Coronary artery (tissue), 2 donors: ENCODE measurements at regions not wholly inside any gene's neighbourhood (a gene's known extent, or its start where the extent isn't known, plus 50 kb on each side); places are given as distances from the start of the nearest gene placed in this dataset.

Experiments used
- DNase-seq: peaks from one replicate; pipeline ENCODE4 v3.0.0-alpha.2; 2017; ENCODE audit warnings: low spot score
- H3K27ac ChIP-seq, 2 donors: fragments of 200-600 bp; sonication (generic); one replicate each; pipeline ENCODE4 v1.5.1; 2016 to 2019
- H3K4me3 ChIP-seq: fragments of 200-600 bp; sonication (generic); 2 replicates; pipeline ENCODE4 v1.5.1; 2016; ENCODE audit warnings: mild to moderate bottlenecking, moderate library complexity
- TF ChIP-seq, protein P1 (sequence below): fragments of 200-600 bp; sonication (generic); IDR thresholded peaks from one replicate; pipeline ENCODE4 v1.5.1; 2019; ENCODE audit warnings: antibody characterized with exemption

DNA sequence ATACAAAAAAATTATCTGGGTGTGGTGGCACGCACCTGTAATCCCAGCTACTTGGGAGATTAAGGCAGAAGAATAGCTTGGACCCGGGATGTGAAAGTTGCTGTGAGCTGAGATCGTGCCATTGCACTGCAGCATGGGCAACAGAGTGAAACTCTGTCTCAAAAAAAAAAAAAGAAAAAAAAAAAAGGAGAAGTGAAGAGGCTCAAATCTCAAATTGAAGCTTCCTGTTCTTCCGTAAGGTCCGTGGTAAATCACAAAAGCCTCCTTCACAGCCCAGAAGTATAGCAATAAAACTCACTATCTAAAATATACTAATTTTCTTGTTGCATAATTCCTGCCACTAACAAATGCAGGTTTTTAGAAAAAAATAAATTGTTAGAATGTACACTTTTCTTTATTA lies 498.2 kb upstream of the BRINP3 start:
- DNase-seq: no peak
- TF ChIP-seq, protein P1, sequence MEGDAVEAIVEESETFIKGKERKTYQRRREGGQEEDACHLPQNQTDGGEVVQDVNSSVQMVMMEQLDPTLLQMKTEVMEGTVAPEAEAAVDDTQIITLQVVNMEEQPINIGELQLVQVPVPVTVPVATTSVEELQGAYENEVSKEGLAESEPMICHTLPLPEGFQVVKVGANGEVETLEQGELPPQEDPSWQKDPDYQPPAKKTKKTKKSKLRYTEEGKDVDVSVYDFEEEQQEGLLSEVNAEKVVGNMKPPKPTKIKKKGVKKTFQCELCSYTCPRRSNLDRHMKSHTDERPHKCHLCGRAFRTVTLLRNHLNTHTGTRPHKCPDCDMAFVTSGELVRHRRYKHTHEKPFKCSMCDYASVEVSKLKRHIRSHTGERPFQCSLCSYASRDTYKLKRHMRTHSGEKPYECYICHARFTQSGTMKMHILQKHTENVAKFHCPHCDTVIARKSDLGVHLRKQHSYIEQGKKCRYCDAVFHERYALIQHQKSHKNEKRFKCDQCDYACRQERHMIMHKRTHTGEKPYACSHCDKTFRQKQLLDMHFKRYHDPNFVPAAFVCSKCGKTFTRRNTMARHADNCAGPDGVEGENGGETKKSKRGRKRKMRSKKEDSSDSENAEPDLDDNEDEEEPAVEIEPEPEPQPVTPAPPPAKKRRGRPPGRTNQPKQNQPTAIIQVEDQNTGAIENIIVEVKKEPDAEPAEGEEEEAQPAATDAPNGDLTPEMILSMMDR: no peak
- no peak overlapping the region for H3K27ac ChIP-seq
- no peak overlapping the region for H3K4me3 ChIP-seq

DNA sequence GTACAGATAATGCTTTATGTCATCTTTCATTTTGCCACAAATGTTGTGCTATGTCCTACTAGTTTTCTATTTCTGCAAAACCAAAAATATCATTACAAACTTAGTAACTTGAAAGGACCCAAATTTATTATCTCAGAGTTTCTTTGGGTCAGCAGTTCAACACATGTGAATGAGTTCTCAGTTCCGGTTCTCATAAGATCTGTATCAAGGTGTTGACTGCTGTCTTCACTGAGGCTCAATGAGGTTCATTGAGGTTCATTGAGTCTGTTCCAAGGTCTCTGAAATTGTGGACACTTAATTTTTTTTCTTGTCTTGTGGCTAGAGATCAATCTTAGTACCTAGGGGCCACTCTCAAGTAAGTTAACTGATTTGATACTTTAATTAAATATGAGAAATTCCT lies 525.1 kb upstream of the BRINP3 start:
- Histone ChIP-seq H3K4me3 (no peak overlapping the region), H3K27ac (no peak overlapping the region)
- DNase-seq: no peak
- TF ChIP-seq, protein P1: no peak

DNA sequence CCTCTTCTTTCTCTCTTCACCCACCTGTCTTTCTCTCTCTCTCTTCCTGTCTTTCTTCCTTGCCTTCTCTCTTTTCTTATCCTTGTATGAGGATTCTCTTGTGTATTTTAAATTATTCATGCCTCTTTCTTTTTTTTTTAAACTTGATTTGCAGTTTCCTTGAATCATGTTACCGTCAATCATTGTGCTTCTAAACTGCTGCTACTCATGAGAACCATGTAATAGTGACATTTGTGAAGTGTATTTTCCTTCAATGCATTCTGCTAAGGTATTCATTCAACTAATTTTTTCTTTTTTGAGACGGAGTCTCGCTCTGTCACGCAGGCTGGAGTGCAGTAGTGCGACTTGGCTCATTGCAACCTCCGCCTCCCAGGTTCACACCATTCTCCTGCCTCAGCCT lies 539.1 kb upstream of the BRINP3 start:
- no peak overlapping the region for H3K27ac ChIP-seq
- DNase-seq: no peak
- H3K4me3 ChIP-seq: no peak overlapping the region
- TF ChIP-seq, protein P1: no peak

DNA sequence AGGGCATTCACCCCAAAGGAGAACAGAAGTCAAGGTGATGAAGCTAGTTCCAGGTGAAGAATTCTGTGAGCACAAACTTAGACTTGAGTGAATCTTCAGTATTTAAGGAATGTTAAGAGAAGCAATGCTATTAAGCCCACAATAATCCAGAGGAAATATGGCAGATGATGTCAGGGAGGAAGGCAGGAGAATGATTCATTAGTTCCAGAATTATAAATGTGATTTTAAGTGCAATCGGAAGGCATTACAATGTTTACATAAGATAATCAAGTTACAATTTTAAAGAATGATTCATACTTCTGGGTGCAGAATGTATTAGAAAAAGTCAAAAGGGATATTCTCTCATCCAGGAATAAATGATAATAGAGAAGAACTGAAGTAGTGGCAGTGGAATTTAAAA lies 545.2 kb upstream of the BRINP3 start:
- H3K27ac ChIP-seq: no peak overlapping the region

DNA sequence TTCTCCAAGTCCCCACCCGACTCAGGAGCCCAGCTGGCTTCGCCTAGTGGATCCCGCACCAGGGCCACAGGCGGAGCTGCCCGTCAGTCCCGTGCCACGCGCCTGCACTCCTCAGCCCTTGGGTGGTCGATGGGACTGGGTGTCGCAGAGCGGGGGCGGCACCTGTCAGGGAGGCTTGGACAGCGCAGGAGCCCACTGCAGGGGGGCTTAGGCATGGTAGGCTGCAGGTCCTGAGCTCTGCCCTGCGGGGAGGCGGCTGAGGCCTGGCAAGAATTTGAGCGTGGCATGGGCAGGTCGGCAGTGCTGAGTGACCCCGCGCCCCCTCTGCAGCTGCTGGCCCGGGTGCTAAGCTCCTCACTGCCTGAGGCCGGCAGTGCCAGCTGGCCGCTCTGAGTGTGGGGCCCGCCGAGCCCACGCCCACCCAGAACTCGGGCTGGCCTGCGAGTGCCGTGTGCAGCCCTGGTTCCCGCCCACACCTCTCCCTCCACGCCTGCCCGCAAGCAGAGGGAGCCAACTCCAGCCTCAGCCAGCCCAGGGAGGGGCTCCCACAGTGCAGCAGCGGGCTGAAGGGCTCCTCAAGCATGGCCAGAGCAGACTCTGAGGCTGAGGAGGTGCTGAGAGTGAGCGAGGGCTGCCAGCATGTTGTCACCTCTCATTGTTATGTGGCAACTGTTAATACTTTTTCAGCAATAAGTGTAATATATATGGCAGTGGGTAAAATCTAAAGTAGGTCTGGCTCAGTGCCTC lies 548.4 kb upstream of the BRINP3 start:
- no peak for DNase-seq
- Histone ChIP-seq H3K27ac (no peak overlapping the region), H3K4me3 (no peak overlapping the region)
- TF ChIP-seq, protein P1: no peak

More for the DNA sequence above, 545.2 kb upstream of the BRINP3 start:
- TF ChIP-seq, protein P1: no peak
- no peak for DNase-seq
- H3K4me3 ChIP-seq: no peak overlapping the region

DNA sequence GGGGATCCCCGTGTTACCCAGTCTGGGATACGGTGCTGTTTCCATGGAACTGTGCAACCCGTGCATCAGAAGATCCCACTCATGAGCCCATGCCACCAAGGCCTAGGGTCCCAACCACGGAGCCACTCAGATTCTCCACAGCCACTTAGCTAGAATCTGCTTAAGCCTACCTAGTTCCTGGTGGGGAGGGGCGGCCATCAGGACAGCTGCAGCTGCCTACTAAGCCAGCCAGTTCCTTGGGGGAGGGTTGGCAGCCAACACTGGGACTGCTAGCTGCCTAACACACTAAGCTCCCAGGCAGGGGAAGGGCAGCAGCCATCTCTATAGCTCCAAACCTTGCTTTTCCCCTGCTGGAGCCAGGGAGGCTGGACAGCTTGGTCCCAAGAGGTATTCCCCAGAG lies 549.2 kb upstream of the BRINP3 start:
- TF ChIP-seq, protein P1: no peak
- H3K27ac ChIP-seq: no peak overlapping the region
- no peak overlapping the region for H3K4me3 ChIP-seq
- DNase-seq: no peak

DNA sequence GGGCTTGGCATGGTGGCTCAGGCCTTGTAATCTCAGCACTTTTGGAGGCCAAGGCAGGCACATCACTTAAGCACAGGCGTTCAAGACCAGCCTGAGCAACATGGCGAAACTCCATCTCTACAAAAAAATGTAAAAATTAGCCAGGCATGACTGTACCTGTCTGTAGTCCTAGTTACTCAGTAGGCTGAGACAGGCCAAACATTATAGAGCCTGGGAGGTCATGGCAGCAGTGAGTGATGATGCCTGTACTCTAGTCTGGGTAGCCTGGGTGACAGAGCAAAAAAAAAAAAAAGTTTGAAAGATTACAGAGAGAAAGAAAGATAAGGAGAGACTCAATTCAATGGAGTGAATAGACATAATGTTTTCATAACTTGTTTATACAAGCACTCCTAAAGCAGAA lies 556.5 kb upstream of the BRINP3 start:
- no peak overlapping the region for H3K4me3 ChIP-seq
- no peak overlapping the region for H3K27ac ChIP-seq
- DNase-seq: no peak
- TF ChIP-seq, protein P1: no peak
